Activated CD4-positive, CD25-positive, alpha-beta regulatory T cell treated with anti-CD3 and anti-CD28 coated beads, Interleukin-2, amount 50 U/mL, for 72 hours (primary cell): ENCODE measurements at regions not wholly inside any gene's neighbourhood (a gene's known extent, or its start where the extent isn't known, plus 50 kb on each side); places are given as distances from the start of the nearest gene placed in this dataset.

Experiments used
- DNase-seq: peaks from one replicate; pipeline ENCODE4 v3.0.0; 2021

- DNase-seq: no peak
Observed at GRCh38 chr9:126095546-126096190, 231.0 kb upstream of the MVB12B start.

- no peak for DNase-seq
Observed at GRCh38 chr9:126096340-126096739, 230.3 kb upstream of the MVB12B start.

- DNase-seq: no peak
Observed at GRCh38 chr9:126097679-126098078, 228.9 kb upstream of the MVB12B start.

- DNase-seq: no peak
Observed at GRCh38 chr9:126106404-126106803, 220.2 kb upstream of the MVB12B start.

- no peak for DNase-seq
Observed at GRCh38 chr9:126107693-126108092, 218.9 kb upstream of the MVB12B start.

- DNase-seq: no peak
Observed at GRCh38 chr9:126108240-126108639, 218.4 kb upstream of the MVB12B start.

- DNase-seq: no peak
Observed at GRCh38 chr9:126109575-126109974, 217.1 kb upstream of the MVB12B start.

GRCh38 chr9:126111556-126111955 is 215.1 kb upstream of the MVB12B start:
- no peak for DNase-seq

- DNase-seq: no peak
Observed at GRCh38 chr9:126112135-126112720, 214.4 kb upstream of the MVB12B start.

GRCh38 chr9:126113176-126113575 is 213.5 kb upstream of the MVB12B start:
- DNase-seq: no peak

GRCh38 chr9:126113756-126114408 is 212.7 kb upstream of the MVB12B start:
- no peak for DNase-seq

GRCh38 chr9:126114409-126114760 is 212.2 kb upstream of the MVB12B start:
- DNase-seq: no peak

GRCh38 chr9:126114850-126115460 is 211.7 kb upstream of the MVB12B start:
- no peak for DNase-seq

- DNase-seq: no peak
Observed at GRCh38 chr9:126116351-126117157, 210.1 kb upstream of the MVB12B start.

GRCh38 chr9:126117158-126117425 is 209.5 kb upstream of the MVB12B start:
- DNase-seq: no peak

GRCh38 chr9:126117631-126118030 is 209.0 kb upstream of the MVB12B start:
- DNase-seq: no peak

GRCh38 chr9:126119731-126120130 is 206.9 kb upstream of the MVB12B start:
- no peak for DNase-seq

GRCh38 chr9:126122901-126123616 is 203.6 kb upstream of the MVB12B start:
- no peak for DNase-seq

GRCh38 chr9:126123927-126124326 is 202.7 kb upstream of the MVB12B start:
- DNase-seq: no peak

GRCh38 chr9:126125177-126125576 is 201.5 kb upstream of the MVB12B start:
- no peak for DNase-seq

- no peak for DNase-seq
Observed at GRCh38 chr9:126125577-126125976, 201.1 kb upstream of the MVB12B start.

GRCh38 chr9:126125992-126126409 is 200.6 kb upstream of the MVB12B start:
- no peak for DNase-seq

- DNase-seq: no peak
Observed at GRCh38 chr9:126126807-126127206, 199.8 kb upstream of the MVB12B start.
